Tibial nerve (tissue), 4 donors: ENCODE measurements at regions not wholly inside any gene's neighbourhood (a gene's known extent, or its start where the extent isn't known, plus 50 kb on each side); places are given as distances from the start of the nearest gene placed in this dataset.

Experiments used
- DNase-seq, 2 donors: peaks; one replicate each; pipeline ENCODE4 v3.0.0-alpha.2; 2019; ENCODE audit warnings: low spot score in 2 of 2
- H3K27ac ChIP-seq, 4 donors: fragments of 200-600 bp; sonication (generic) in 3 of 4; one replicate each; pipeline ENCODE4 v1.5.1; 2017 to 2019; ENCODE audit warnings: mild to moderate bottlenecking in 1 of 4
- H3K27me3 ChIP-seq, 2 donors: fragments of 200-600 bp; sonication (generic) in 1 of 2; one replicate each; pipeline versions ENCODE4 v1.5.1 to v1.6.0; 2017 to 2019
- H3K36me3 ChIP-seq, 3 donors: fragments of 200-600 bp; sonication (generic); one replicate each; pipeline ENCODE4 v1.5.1; 2018 to 2019
- H3K4me1 ChIP-seq, 4 donors: fragments of 200-600 bp; sonication (generic) in 3 of 4; one replicate each; pipeline ENCODE4 v1.5.1; 2017 to 2019
- H3K4me3 ChIP-seq, 4 donors: fragments of 200-600 bp; sonication (generic) in 3 of 4; one replicate each; pipeline ENCODE4 v1.5.1; 2017 to 2019; ENCODE audit warnings: mild to moderate bottlenecking in 1 of 4, moderate library complexity in 1 of 4
- H3K9me3 ChIP-seq, 4 donors: fragments of 200-600 bp; sonication (generic) in 3 of 4; one replicate each; pipeline ENCODE4 v1.5.1; 2017 to 2019
- EP300 ChIP-seq, 2 donors: sonication (generic); formaldehyde crosslinking; IDR thresholded peaks; one replicate each; pipeline ENCODE4 v1.6.1; 2017; ENCODE audit warnings: antibody characterized with exemption in 2 of 2, mild to moderate bottlenecking in 1 of 2
- POLR2A ChIP-seq, 2 donors: fragments of 450-650 bp; IDR thresholded peaks; one replicate each; pipeline ENCODE4 v1.6.1; 2017; ENCODE audit warnings: antibody characterized with exemption in 2 of 2, mild to moderate bottlenecking in 2 of 2, moderate library complexity in 2 of 2
- WGBS, 2 donors: methylation state at CpG; one replicate each; pipeline ENCODE4 v1.1.5; 2018; 5-methylcytosine and 5-hydroxymethylcytosine counted together
- TF ChIP-seq, protein P1 (sequence below), 5 experiments: fragments of 200-600 bp in 3 of 5; fragments of 450-650 bp in 2 of 5; sonication (generic) in 3 of 5; IDR thresholded peaks; one replicate each; pipeline ENCODE4 v1.5.1; 2016 to 2019; ENCODE audit warnings: antibody characterized with exemption in 5 of 5, mild to moderate bottlenecking in 3 of 5, moderate library complexity in 2 of 5

DNA sequence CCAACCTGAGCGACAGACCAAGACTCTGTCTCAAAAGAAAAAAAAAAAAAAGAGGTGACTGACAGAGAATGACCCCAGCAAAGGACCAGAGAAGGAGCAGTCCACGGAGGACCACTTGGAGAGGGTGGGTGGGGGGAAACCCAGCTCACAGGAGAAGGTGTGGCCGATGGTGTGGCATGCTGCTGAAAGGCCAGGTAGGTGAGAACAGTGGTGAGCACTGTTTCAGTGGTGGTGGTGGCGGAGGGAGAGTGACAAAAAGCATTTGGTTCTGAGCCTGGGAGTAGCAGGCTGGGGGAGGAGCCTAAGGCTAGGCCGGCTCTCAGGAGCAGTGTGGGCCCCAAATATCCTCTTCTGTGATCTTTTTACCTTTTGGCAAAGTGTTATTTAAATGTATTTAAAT lies 63.8 kb downstream of the IRF2BPL start:
- Histone ChIP-seq H3K9me3 (no peaks in the 10 kb centered on the region), H3K4me3 (no peak overlapping the region), H3K27me3 (no peaks in the 10 kb centered on the region), H3K4me1 (peaks cover 0 to 15% (median 10%) of the 10 kb centered on the region in 4 donors), H3K27ac (no peak overlapping the region), H3K36me3 (no peaks in the 10 kb centered on the region)
- 75 to 76% methylated on average over 5 of the region's 5 CpGs for WGBS, 2 donors
- no peak for DNase-seq
- TF ChIP-seq, protein P1, sequence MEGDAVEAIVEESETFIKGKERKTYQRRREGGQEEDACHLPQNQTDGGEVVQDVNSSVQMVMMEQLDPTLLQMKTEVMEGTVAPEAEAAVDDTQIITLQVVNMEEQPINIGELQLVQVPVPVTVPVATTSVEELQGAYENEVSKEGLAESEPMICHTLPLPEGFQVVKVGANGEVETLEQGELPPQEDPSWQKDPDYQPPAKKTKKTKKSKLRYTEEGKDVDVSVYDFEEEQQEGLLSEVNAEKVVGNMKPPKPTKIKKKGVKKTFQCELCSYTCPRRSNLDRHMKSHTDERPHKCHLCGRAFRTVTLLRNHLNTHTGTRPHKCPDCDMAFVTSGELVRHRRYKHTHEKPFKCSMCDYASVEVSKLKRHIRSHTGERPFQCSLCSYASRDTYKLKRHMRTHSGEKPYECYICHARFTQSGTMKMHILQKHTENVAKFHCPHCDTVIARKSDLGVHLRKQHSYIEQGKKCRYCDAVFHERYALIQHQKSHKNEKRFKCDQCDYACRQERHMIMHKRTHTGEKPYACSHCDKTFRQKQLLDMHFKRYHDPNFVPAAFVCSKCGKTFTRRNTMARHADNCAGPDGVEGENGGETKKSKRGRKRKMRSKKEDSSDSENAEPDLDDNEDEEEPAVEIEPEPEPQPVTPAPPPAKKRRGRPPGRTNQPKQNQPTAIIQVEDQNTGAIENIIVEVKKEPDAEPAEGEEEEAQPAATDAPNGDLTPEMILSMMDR (IDR thresholded peaks at IDR 0.05) = no peak

DNA sequence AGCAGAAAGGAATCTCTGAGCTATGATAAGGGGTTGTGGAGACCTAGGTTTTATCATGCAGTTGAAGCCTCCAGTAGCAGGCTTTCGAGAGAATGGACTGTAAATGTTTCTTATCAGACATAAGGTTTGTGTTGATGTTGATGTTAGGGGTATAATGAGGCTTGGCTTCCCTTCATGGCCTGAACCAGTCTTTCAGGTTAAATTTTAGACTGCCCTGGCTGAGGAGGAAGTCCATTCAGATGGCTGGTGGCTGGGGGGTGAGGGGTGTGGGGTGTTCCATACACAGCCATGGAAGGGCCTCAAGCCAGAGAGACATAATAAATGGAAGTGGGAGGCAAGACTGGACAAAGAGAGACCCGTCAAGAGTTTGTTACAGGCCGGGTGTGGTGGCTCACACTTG lies 65.1 kb downstream of the IRF2BPL start:
- Histone ChIP-seq H3K27ac (no peak overlapping the region), H3K9me3 (no peaks in the 10 kb centered on the region), H3K4me3 (no peak overlapping the region), H3K4me1 (peaks cover 0 to 15% (median 10%) of the 10 kb centered on the region in 4 donors), H3K36me3 (no peaks in the 10 kb centered on the region), H3K27me3 (no peaks in the 10 kb centered on the region)
- 86 to 88% methylated on average over 3 of the region's 3 CpGs for WGBS, 2 donors
- no peak for DNase-seq
- no peak for TF ChIP-seq POLR2A (IDR thresholded peaks at IDR 0.05)
- TF ChIP-seq EP300 (IDR thresholded peaks at IDR 0.05) = no peak
- TF ChIP-seq, protein P1 (IDR thresholded peaks at IDR 0.05) = no peak

DNA sequence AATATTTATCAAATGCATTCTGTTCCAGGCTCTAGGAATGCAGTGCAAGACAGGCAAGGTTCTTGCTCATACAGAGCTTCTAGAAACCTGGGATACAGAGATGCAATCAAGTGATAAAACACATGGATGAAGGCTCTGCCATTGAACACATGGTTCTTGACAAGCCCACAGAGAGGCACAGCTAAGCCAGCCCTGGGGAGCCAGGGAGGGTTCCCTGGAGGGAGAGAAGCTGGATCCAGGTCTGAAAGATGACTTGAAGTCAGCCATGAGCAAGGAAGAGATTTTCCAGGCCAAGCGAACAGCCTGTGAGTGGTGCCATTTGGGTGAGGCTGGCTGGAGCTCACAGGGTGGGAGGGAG lies 66.2 kb downstream of the IRF2BPL start:
- H3K4me1 ChIP-seq = peaks cover 0 to 23% (median 14%) of the 10 kb centered on the region in 4 donors
- no peaks in the 10 kb centered on the region for H3K36me3 ChIP-seq
- no peak for TF ChIP-seq POLR2A (IDR thresholded peaks at IDR 0.05)
- no peak for TF ChIP-seq EP300 (IDR thresholded peaks at IDR 0.05)
- TF ChIP-seq, protein P1 (IDR thresholded peaks at IDR 0.05) = no peak
- no peak for DNase-seq
- peak overlapping the region; percentile 33 to 56 (median 45) for H3K4me3 ChIP-seq
- no peaks in the 10 kb centered on the region for H3K9me3 ChIP-seq
- H3K27ac ChIP-seq = peak overlapping the region; percentile 67 to 96 (median 86)
- 71 to 93% methylated on average over 1 of the region's 1 CpG for WGBS, 2 donors
- no peaks in the 10 kb centered on the region for H3K27me3 ChIP-seq

DNA sequence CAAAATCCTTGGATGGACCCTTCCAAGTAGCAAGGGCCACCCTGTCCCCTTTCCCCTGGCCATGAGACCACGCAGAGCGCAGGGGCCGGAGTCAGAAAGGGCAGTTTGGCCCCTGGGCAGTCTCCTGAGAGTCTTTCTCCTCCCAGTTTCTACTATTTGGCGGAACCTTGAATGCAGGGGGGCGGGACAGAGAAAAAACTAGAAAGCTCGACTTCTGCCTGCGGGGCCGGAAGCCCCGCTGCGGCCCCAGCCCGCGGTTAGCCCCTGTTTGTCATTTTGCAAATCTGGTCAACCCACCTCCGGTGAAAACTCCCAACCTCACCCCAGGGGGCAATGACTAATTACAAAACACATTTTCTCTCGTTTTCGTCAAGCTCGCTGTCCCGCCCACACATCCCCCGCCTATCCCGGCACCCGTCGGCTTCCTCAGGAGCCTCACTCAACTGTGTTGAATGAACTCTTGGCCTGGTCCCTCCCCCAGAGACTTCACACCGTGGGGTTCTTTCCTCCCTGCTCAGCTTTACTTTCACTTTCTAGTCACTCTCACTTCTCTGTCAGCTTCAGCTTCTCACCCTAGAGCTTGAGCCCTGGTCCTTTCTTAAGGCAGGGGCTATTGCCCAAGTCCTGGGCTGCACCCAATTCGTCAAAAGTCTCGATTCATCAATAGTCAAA lies 66.7 kb downstream of the IRF2BPL start:
- peak; percentile 28 to 69 for TF ChIP-seq EP300 (IDR thresholded peaks at IDR 0.05)
- TF ChIP-seq POLR2A (IDR thresholded peaks at IDR 0.05) = no peak

DNA sequence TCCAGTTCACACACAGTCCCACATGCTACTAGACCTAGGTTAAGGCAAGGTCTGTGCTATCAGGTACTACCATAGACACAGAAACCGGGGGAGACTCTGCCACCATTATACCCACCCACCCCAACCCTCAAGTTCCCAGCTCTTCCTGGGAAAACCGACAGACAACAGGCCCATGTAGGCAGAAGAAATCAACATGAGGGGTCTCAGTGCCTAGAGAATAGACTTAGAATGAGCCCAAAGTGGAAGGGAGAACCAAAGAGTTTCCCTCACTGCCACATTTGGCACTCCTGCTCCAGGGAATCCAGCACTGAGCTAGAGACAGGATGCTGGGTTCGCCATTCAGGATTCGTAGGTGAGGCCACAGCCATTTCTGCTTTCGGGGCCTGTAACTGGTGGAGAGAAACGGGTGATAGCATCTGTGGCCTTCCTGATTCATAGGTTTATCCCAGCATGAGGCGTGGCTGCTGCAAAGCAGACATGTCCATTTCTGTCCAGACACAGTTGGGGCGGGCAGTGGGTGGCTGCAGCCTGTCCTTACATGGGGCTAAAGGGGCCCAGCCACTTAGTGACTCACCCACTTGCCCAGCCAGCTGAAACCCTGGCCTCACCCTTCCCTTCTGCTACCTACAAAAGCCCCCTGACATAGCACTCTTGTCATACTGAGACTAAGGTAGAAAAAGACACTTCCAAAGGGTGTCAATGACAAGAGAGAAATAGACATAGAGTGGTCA lies 69.4 kb downstream of the IRF2BPL start:
- Histone ChIP-seq H3K4me1 (peaks cover 0 to 54% (median 44%) of the 10 kb centered on the region in 4 donors), H3K27ac (peak overlapping the region in 3 of 4 donors; percentile 14 to 97 (median 39)), H3K9me3 (no peaks in the 10 kb centered on the region), H3K36me3 (no peaks in the 10 kb centered on the region), H3K27me3 (no peaks in the 10 kb centered on the region), H3K4me3 (no peak overlapping the region)
- WGBS, 2 donors = 82% methylated on average over 8 of the region's 8 CpGs
- no peak for DNase-seq
- TF ChIP-seq EP300 (IDR thresholded peaks at IDR 0.05) (no peak), POLR2A (IDR thresholded peaks at IDR 0.05) (no peak)
- TF ChIP-seq, protein P1 (IDR thresholded peaks at IDR 0.05) = no peak

More for the DNA sequence above, 66.7 kb downstream of the IRF2BPL start:
- 1% methylated on average over 24 of the region's 24 CpGs for WGBS, 2 donors
- peaks cover 0 to 29% (median 20%) of the 10 kb centered on the region in 4 donors for H3K4me1 ChIP-seq
- H3K4me3 ChIP-seq = peak overlapping the region; percentile 33 to 56 (median 45)
- H3K27me3 ChIP-seq = no peaks in the 10 kb centered on the region
- peak overlapping the region; percentile 67 to 96 (median 86) for H3K27ac ChIP-seq
- DNase-seq = peak; percentile 46 to 62
- H3K36me3 ChIP-seq = no peaks in the 10 kb centered on the region
- no peaks in the 10 kb centered on the region for H3K9me3 ChIP-seq
